GM18909 (cell line): ENCODE measurements at regions not wholly inside any gene's neighbourhood (a gene's known extent, or its start where the extent isn't known, plus 50 kb on each side); places are given as distances from the start of the nearest gene placed in this dataset.

Experiments
- ATAC-seq: cut with Tn5 transposase; IDR thresholded peaks from one replicate; pipeline ENCODE4 v1.9.1; 2021; ENCODE audit warnings: mild to moderate bottlenecking; ENCODE audit not compliant: unreplicated experiment, poor library complexity

- ATAC-seq = no peak
These were observed 736.6 kb upstream of the ZEB2 start for GRCh38 chr2:145256551-145256950.

GRCh38 chr2:145254291-145254690, 734.4 kb upstream of the ZEB2 start:
- ATAC-seq = no peak

GRCh38 chr2:145253492-145253891, 733.6 kb upstream of the ZEB2 start:
- no peak for ATAC-seq

- no peak for ATAC-seq
These were observed 725.5 kb upstream of the ZEB2 start for GRCh38 chr2:145245268-145245870.

GRCh38 chr2:145235312-145235711, 715.4 kb upstream of the ZEB2 start:
- ATAC-seq = no peak

- ATAC-seq = no peak
These were observed 710.6 kb upstream of the ZEB2 start for GRCh38 chr2:145230546-145230945.

- ATAC-seq = no peak
These were observed 708.6 kb upstream of the ZEB2 start for GRCh38 chr2:145228506-145228905.

- no peak for ATAC-seq
These were observed 707.0 kb upstream of the ZEB2 start for GRCh38 chr2:145226901-145227300.

GRCh38 chr2:145221516-145221915, 701.6 kb upstream of the ZEB2 start:
- ATAC-seq = no peak

- no peak for ATAC-seq
These were observed 701.1 kb upstream of the ZEB2 start for GRCh38 chr2:145221032-145221431.

- ATAC-seq = no peak
These were observed 700.6 kb upstream of the ZEB2 start for GRCh38 chr2:145220496-145220895.

GRCh38 chr2:145207884-145208283, 688.0 kb upstream of the ZEB2 start:
- ATAC-seq = no peak

GRCh38 chr2:145206496-145207281, 686.8 kb upstream of the ZEB2 start:
- no peak for ATAC-seq

GRCh38 chr2:145203891-145204290, 684.0 kb upstream of the ZEB2 start:
- ATAC-seq = no peak

- no peak for ATAC-seq
These were observed 680.1 kb upstream of the ZEB2 start for GRCh38 chr2:145199827-145200706.

- no peak for ATAC-seq
These were observed 679.1 kb upstream of the ZEB2 start for GRCh38 chr2:145199042-145199441.

GRCh38 chr2:145198555-145198954, 678.6 kb upstream of the ZEB2 start:
- no peak for ATAC-seq

GRCh38 chr2:145197944-145198343, 678.0 kb upstream of the ZEB2 start:
- no peak for ATAC-seq

- ATAC-seq = no peak
These were observed 674.8 kb upstream of the ZEB2 start for GRCh38 chr2:145194673-145195072.

- ATAC-seq = no peak
These were observed 670.2 kb upstream of the ZEB2 start for GRCh38 chr2:145190031-145190703.

GRCh38 chr2:145186303-145186702, 666.4 kb upstream of the ZEB2 start:
- ATAC-seq = no peak
